ENCODE measurements at regions not wholly inside any gene's neighbourhood (a gene's known extent, or its start where the extent isn't known, plus 50 kb on each side); places are given as distances from the start of the nearest gene placed in this dataset.
"Not testable (repeated sequence)": the region's sequence is repeated elsewhere in the genome, so short reads cannot be mapped to it uniquely, and the experiment has no call there.

- no peak for DNase-seq (ENCODE audit: low spot score)
Observed at GRCh38 chr16:31745900-31746299, 127.7 kb upstream of the ZNF267 start.

GRCh38 chr16:31754998-31755615, 118.5 kb upstream of the ZNF267 start:
- no peak for DNase-seq (ENCODE audit: low spot score)

- DNase-seq (ENCODE audit: low spot score) = no peak
Observed at GRCh38 chr16:31764103-31764502, 109.5 kb upstream of the ZNF267 start.

- DNase-seq (ENCODE audit: low spot score) = no peak
Observed at GRCh38 chr16:31767267-31767666, 106.3 kb upstream of the ZNF267 start.

GRCh38 chr16:31780342-31780741, 93.3 kb upstream of the ZNF267 start:
- DNase-seq (ENCODE audit: low spot score) = no peak

GRCh38 chr16:31785126-31785525, 88.5 kb upstream of the ZNF267 start:
- DNase-seq (ENCODE audit: low spot score) = no peak

GRCh38 chr16:31807086-31807485, 66.5 kb upstream of the ZNF267 start:
- DNase-seq (ENCODE audit: low spot score) = no peak

- DNase-seq (ENCODE audit: low spot score) = no peak
Observed at GRCh38 chr16:31810863-31811262, 62.7 kb upstream of the ZNF267 start.

GRCh38 chr16:31816141-31816540, 57.5 kb upstream of the ZNF267 start:
- DNase-seq (ENCODE audit: low spot score) = not testable (repeated sequence)

- DNase-seq (ENCODE audit: low spot score) = no peak
Observed at GRCh38 chr16:31819386-31819785, 54.2 kb upstream of the ZNF267 start.

- DNase-seq (ENCODE audit: low spot score) = no peak
Observed at GRCh38 chr16:31819948-31820347, 53.7 kb upstream of the ZNF267 start.

Data from CD4-positive, alpha-beta T cell treated with Interleukin-6 at 100 ng/mL for 8 hours (primary cell).